HepG2 (cell line): ENCODE measurements at regions not wholly inside any gene's neighbourhood (a gene's known extent, or its start where the extent isn't known, plus 50 kb on each side); places are given as distances from the start of the nearest gene placed in this dataset.

Experiments used
- ATAC-seq: fragments of 200-7000 bp; cut with Tn5 transposase; 3 replicates; pipeline ENCODE4 v1.9.1; 2020; ENCODE audit warnings: mild to moderate bottlenecking, moderate library complexity
- BruUV-seq: library from RNA; stranded (reverse); fragments of 400-500 nt; replicated peaks from 2 replicates; lab custom pipeline; 2021; lab: Mats Ljungman, UMichigan
- CTCF ChIA-PET: fragments of 300-600 bp; formaldehyde crosslinking; extraction: SDS; loops from one replicate; lab custom pipeline; 2021; ENCODE audit warnings: low total read pairs, inconsistent platforms, low intra/inter-chr PET ratio; lab: Yijun Ruan, JAX
- POLR2A ChIA-PET: fragments of 350-600 bp; sonication (Branson Sonifier 250); formaldehyde crosslinking; loops from one replicate; lab custom pipeline; 2020; ENCODE audit warnings: antibody characterized with exemption, inconsistent platforms; lab: Yijun Ruan, JAX
- DNase-seq: peaks from one replicate; pipeline ENCODE4 v3.0.0-alpha.2; 2015; ENCODE audit warnings: low spot score
- FAIRE-seq: peaks from 3 replicates; lab custom pipeline; 2011; peaks lifted over from hg19 to GRCh38; lab: Jason Lieb, UNC
- H2AFZ ChIP-seq: one replicate; pipeline ENCODE4 v1.6.1; 2011; ENCODE audit warnings: low read length, inconsistent platforms
- H3K27ac ChIP-seq: fragments of 300-600 bp; 3 replicates; pipeline ENCODE4 v1.8.0; 2011; ENCODE audit warnings: mixed run types, mild to moderate bottlenecking, mixed read lengths, low read length, inconsistent platforms; ENCODE audit not compliant: insufficient read depth; ENCODE audit errors: extremely low read length
- H3K27me3 ChIP-seq, 2 experiments: fragments of 200-600 bp in 1 of 2; 2 replicates in 1 of 2; 3 replicates in 1 of 2; pipeline versions ENCODE4 v1.6.0 to v1.8.0; 2011; ENCODE audit warnings: low read length in 2 of 2, mild to moderate bottlenecking in 2 of 2, moderate library complexity in 2 of 2, inconsistent platforms in 1 of 2; ENCODE audit not compliant: insufficient read depth in 2 of 2, control insufficient read depth in 1 of 2
- H3K36me3 ChIP-seq, 2 experiments: fragments of 200-600 bp in 1 of 2; replicated peaks in 1 of 2; 2 replicates in 1 of 2; 3 replicates in 1 of 2; pipeline versions ENCODE4 v1.5.1 to v1.8.0; 2011; ENCODE audit warnings: low read length in 2 of 2, inconsistent platforms in 1 of 2; ENCODE audit not compliant: insufficient read depth in 2 of 2, control insufficient read depth in 1 of 2
- H3K4me1 ChIP-seq: 2 replicates; pipeline ENCODE4 v1.5.1; 2012; ENCODE audit warnings: low read length, inconsistent platforms; ENCODE audit not compliant: insufficient read depth
- H3K4me2 ChIP-seq: 2 replicates; pipeline ENCODE4 v1.6.0; 2011; ENCODE audit warnings: low read depth, low read length, inconsistent platforms
- H3K4me3 ChIP-seq, 3 experiments: fragments of 200-600 bp in 1 of 3; sonication (generic), shearing (Covaris generic) in 1 of 3; replicated peaks in 1 of 3; 2 replicates each; pipeline ENCODE4 v1.5.1; 2011 to 2016; ENCODE audit warnings: low read length in 3 of 3, inconsistent platforms in 2 of 3, low read depth in 2 of 3, mild to moderate bottlenecking in 2 of 3, control low read depth in 1 of 3, mixed read lengths in 1 of 3; ENCODE audit not compliant: insufficient read depth in 1 of 3
- H3K79me2 ChIP-seq: one replicate; pipeline ENCODE4 v1.6.1; 2011; ENCODE audit warnings: low read length, inconsistent platforms; ENCODE audit not compliant: insufficient read depth
- H3K9ac ChIP-seq: 2 replicates; pipeline ENCODE4 v1.6.0; 2011; ENCODE audit warnings: mild to moderate bottlenecking, low read depth, low read length, inconsistent platforms; ENCODE audit not compliant: insufficient read depth
- H3K9me3 ChIP-seq: 2 replicates; pipeline ENCODE4 v1.5.1; 2012; ENCODE audit warnings: mild to moderate bottlenecking, low read length
- H4K20me1 ChIP-seq: 2 replicates; pipeline ENCODE4 v1.6.0; 2011; ENCODE audit warnings: inconsistent platforms, mild to moderate bottlenecking, low read length, moderate library complexity; ENCODE audit not compliant: insufficient read depth
- CC2D1A ChIP-seq: sonication (generic); formaldehyde crosslinking; IDR thresholded peaks from 2 replicates; pipeline ENCODE4 v1.8.1; 2023; ENCODE audit warnings: mild to moderate bottlenecking, missing genetic modification reagents
- RELA ChIP-seq: sonication (generic); formaldehyde crosslinking; IDR thresholded peaks from 2 replicates; pipeline ENCODE4 v1.4.0; 2020; ENCODE audit warnings: missing genetic modification reagents
- SRY ChIP-seq: sonication (generic); formaldehyde crosslinking; IDR thresholded peaks from 2 replicates; pipeline ENCODE4 v1.8.0; 2022; ENCODE audit warnings: mild to moderate bottlenecking, missing genetic modification reagents
- ZFP37 ChIP-seq: sonication (generic); formaldehyde crosslinking; IDR thresholded peaks from 2 replicates; pipeline ENCODE4 v1.4.0; 2020; ENCODE audit warnings: missing genetic modification reagents, borderline replicate concordance
- ZNF530 ChIP-seq: sonication (generic); formaldehyde crosslinking; IDR thresholded peaks from 2 replicates; pipeline ENCODE4 v1.5.0; 2020; ENCODE audit warnings: low read depth, mild to moderate bottlenecking, missing genetic modification reagents
- ZNF883 ChIP-seq: sonication (generic); formaldehyde crosslinking; IDR thresholded peaks from 2 replicates; pipeline ENCODE4 v1.5.1; 2020; ENCODE audit warnings: mild to moderate bottlenecking, missing genetic modification reagents; ENCODE audit errors: not compliant biosample characterization
- WGBS: methylation state at CpG from one replicate; pipeline ENCODE4 v1.1.6; 2017; ENCODE audit warnings: low lambda C conversion rate; 5-methylcytosine and 5-hydroxymethylcytosine counted together
- in situ Hi-C: cut with HindIII; loops from 2 replicates; pipeline ENCODE4 v1.10.0; 2017; ENCODE audit warnings: low pct_unique_long_range_greater_than_20kb; ENCODE audit not compliant: extremely low pct_ligation_motif_present
- intact Hi-C: fragments of 100-400 bp; cut with micrococcal nuclease; formaldehyde crosslinking; loops from one replicate; pipeline ENCODE4 v1.10.0; 2022; ENCODE audit not compliant: unreplicated experiment
- TF ChIP-seq, protein P1 (sequence below): sonication (generic); formaldehyde crosslinking; IDR thresholded peaks from 2 replicates; pipeline ENCODE4 v1.9.0; 2022; ENCODE audit warnings: low read depth, missing genetic modification reagents
- TF ChIP-seq, protein P2 (sequence below): sonication (generic); formaldehyde crosslinking; IDR thresholded peaks from 2 replicates; pipeline ENCODE4 v1.4.0; 2020; ENCODE audit warnings: mild to moderate bottlenecking, missing genetic modification reagents
- TF ChIP-seq, protein P3 (sequence below): sonication (generic); formaldehyde crosslinking; IDR thresholded peaks from 2 replicates; pipeline ENCODE4 v1.4.0; 2020; ENCODE audit warnings: missing genetic modification reagents

DNA sequence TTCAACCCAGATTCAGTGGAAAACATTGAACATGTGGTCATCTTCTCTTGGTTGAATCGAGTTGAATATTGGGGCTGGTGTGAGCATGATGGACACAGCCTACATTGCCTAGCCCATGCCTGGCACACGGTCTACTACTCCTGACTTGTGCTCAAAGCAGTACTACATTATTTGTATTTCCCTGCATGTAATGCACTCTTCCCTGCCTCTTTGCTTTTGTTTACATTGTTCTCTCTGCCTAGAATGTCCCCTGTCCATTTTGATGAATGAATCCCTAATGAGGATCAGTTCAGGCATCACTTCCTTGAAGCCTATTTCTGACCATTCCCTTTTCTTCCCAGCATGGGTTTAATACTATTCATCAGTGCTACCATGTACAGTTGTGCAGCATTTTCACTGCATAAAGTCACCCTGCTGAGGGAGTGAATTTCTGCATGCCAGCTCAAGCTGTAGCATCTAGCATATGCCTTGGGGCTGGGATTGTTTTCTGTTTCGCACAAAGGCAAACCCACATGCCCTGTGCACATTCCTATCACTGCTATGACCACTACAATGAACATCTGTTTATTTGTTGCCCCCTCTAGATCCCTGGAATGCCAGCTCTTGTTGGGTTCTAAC, 75.3 kb upstream of the CCN6 start:
- POLR2A ChIA-PET: no interaction called here
- ATAC-seq (no peak), FAIRE-seq (no peak), DNase-seq (no peak)
- Histone ChIP-seq H3K27me3 (peaks cover 0 to 5% of the 10 kb centered on the region in 2 experiments; a peak in 1 of 5 replicates), H3K9me3 (no peaks in the 10 kb centered on the region), H3K4me1 (no peaks in the 10 kb centered on the region), H3K4me2 (no peak overlapping the region), H3K4me3 (no peak overlapping the region), H3K79me2 (no peaks in the 10 kb centered on the region), H3K36me3 (no peaks in the 10 kb centered on the region), H4K20me1 (no peaks in the 10 kb centered on the region)
- intact Hi-C loops: no loop called here
- CTCF ChIA-PET: no interaction called here
- WGBS: 12% methylated on average over 3 of the region's 3 CpGs
- TF ChIP-seq ZNF883 (CRISPR knock-in tag): no peak
- TF ChIP-seq, all 625 proteins: peak for 0
- Histone ChIP-seq H3K9ac (no peak overlapping the region), H2AFZ (no peak overlapping the region), H3K27ac (no peak overlapping the region)
- in situ Hi-C loops: no loop called here
- no TSS peak for BruUV-seq

DNA sequence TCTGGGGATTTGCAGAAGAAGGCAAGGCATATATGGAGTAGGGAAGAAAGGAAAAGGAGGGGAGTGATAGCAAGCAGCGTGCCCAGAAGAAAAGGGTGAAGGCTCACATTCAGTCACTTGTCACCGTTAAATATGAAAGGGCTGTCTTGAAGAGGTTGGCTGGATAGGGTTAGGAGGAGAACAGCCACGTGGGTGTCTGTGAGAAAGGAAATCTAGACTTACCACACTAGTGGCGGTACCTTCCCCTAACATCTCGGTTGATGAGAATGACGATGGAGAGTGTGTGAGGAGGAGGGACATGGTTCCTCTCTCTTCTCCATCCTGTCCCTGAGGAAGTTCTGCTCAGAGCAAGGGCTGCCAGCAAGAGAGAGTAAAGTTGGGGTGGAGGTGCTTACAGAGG, 74.3 kb upstream of the CCN6 start:
- POLR2A ChIA-PET: no interaction called here
- Histone ChIP-seq H3K4me1 (no peaks in the 10 kb centered on the region), H3K36me3 (no peaks in the 10 kb centered on the region), H3K9me3 (no peaks in the 10 kb centered on the region), H2AFZ (no peak overlapping the region), H3K4me3 (no peak overlapping the region), H3K27ac (no peak overlapping the region), H3K9ac (no peak overlapping the region), H3K27me3 (peaks cover 0 to 5% of the 10 kb centered on the region in 2 experiments; a peak in 1 of 5 replicates), H4K20me1 (no peaks in the 10 kb centered on the region), H3K4me2 (no peak overlapping the region), H3K79me2 (no peaks in the 10 kb centered on the region)
- DNase-seq (no peak), FAIRE-seq (no peak), ATAC-seq (no peak)
- WGBS: 68% methylated on average over 6 of the region's 6 CpGs
- intact Hi-C loops: no loop called here
- BruUV-seq: no TSS peak
- CTCF ChIA-PET: no interaction called here
- in situ Hi-C loops: no loop called here
- no peak for TF ChIP-seq SRY
- TF ChIP-seq ZNF530: no peak
- TF ChIP-seq ZFP37 (CRISPR knock-in tag): no peak
- no peak for TF ChIP-seq RELA (CRISPR knock-in tag)
- no peak for TF ChIP-seq CC2D1A (CRISPR knock-in tag)
- TF ChIP-seq, protein P1, sequence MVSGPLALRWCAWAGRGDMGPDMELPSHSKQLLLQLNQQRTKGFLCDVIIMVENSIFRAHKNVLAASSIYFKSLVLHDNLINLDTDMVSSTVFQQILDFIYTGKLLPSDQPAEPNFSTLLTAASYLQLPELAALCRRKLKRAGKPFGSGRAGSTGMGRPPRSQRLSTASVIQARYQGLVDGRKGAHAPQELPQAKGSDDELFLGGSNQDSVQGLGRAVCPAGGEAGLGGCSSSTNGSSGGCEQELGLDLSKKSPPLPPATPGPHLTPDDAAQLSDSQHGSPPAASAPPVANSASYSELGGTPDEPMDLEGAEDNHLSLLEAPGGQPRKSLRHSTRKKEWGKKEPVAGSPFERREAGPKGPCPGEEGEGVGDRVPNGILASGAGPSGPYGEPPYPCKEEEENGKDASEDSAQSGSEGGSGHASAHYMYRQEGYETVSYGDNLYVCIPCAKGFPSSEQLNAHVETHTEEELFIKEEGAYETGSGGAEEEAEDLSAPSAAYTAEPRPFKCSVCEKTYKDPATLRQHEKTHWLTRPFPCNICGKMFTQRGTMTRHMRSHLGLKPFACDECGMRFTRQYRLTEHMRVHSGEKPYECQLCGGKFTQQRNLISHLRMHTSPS (CRISPR knock-in tag): no peak
- TF ChIP-seq, protein P2, sequence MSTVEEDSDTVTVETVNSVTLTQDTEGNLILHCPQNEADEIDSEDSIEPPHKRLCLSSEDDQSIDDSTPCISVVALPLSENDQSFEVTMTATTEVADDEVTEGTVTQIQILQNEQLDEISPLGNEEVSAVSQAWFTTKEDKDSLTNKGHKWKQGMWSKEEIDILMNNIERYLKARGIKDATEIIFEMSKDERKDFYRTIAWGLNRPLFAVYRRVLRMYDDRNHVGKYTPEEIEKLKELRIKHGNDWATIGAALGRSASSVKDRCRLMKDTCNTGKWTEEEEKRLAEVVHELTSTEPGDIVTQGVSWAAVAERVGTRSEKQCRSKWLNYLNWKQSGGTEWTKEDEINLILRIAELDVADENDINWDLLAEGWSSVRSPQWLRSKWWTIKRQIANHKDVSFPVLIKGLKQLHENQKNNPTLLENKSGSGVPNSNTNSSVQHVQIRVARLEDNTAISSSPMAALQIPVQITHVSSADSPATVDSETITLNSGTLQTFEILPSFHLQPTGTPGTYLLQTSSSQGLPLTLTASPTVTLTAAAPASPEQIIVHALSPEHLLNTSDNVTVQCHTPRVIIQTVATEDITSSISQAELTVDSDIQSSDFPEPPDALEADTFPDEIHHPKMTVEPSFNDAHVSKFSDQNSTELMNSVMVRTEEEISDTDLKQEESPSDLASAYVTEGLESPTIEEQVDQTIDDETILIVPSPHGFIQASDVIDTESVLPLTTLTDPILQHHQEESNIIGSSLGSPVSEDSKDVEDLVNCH (CRISPR knock-in tag): no peak
- TF ChIP-seq, protein P3, sequence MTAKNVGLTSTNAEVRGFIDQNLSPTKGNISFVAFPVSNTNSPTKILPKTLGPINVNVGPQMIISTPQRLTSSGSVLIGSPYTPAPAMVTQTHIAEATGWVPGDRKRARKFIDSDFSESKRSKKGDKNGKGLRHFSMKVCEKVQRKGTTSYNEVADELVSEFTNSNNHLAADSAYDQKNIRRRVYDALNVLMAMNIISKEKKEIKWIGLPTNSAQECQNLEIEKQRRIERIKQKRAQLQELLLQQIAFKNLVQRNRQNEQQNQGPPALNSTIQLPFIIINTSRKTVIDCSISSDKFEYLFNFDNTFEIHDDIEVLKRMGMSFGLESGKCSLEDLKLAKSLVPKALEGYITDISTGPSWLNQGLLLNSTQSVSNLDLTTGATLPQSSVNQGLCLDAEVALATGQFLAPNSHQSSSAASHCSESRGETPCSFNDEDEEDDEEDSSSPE (CRISPR knock-in tag): no peak
